HTR-8/SVneo (cell line): ENCODE measurements at regions not wholly inside any gene's neighbourhood (a gene's known extent, or its start where the extent isn't known, plus 50 kb on each side); places are given as distances from the start of the nearest gene placed in this dataset.
A peak's percentile ranks its signal among the peaks of the same experiment; 100 is the strongest.
"Not testable (repeated sequence)": the region's sequence is repeated elsewhere in the genome, so short reads cannot be mapped to it uniquely, and the experiment has no call there.

Experiments
- DNase-seq: peaks from one replicate; pipeline ENCODE4 v3.0.0; 2011; ENCODE audit warnings: low spot score, mixed read lengths; ENCODE audit not compliant: insufficient read length
- FAIRE-seq: peaks from 2 replicates; lab custom pipeline; 2011; peaks lifted over from hg19 to GRCh38; lab: Jason Lieb, UNC

DNA sequence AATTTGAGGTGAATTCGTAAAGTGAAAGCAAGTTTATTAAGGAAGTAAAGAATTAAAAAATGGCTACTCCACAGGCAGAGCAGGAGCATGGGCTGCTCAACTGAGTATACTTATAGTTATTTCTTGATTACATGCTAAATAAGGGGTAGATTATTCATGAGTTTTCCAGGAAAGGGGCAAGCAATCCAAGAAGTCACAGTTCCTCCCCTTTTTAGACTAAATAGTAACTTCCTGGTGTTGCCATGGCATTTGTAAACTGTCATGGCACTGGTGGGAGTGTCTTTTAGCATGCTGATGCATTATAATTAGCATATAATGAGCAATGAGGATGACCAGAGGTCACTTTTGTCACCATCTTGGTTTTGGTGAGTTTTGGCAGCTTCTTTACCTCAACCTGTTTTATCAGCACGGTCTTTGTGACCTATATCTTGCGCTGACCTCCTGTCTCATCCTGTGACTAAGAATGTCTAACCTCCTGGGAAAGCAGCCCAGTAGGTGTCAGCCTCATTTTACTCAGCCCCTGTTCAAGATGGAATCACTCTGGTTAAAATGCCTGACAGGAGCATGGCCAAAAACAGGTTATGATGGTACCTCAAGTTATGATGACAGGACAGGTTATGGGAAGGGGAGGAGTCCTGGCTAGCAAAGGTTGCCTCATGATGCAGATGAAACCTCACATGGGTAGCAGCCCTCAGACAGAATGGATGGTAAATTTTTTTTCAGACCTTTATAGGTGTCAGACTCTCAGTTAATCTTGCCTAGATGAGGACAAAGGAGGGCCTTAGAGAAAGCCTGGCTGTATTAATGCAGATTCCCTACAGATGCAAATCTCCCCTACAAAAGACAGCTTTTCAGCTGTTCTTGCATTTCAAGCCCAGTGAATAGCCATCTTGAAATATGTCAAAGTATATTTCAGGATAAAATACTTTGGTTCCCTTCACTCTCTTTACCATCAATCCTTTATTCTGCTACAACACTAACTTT, 49.7 kb downstream of the SIPA1L2 start:
- FAIRE-seq (no peak), DNase-seq (no peak)

DNA sequence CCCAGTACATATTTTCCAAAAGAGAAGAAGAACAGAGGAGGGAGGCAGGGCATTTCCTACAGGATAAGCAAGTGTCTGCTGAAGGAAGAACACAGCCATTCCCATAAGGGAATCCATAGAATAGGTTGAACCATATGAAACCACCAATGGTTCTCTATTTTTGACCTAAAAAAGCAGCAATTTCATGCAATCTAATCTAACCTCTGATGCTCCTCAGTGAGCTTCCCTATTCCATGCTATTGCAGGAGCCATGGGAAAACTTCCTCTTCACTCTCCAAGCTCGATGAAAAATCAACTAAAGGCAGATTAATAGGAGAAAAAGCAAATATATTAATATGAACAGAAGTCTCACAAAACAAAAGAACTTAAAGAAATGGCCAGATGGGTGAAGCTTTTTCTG, 50.5 kb downstream of the SIPA1L2 start:
- FAIRE-seq = no peak

DNA sequence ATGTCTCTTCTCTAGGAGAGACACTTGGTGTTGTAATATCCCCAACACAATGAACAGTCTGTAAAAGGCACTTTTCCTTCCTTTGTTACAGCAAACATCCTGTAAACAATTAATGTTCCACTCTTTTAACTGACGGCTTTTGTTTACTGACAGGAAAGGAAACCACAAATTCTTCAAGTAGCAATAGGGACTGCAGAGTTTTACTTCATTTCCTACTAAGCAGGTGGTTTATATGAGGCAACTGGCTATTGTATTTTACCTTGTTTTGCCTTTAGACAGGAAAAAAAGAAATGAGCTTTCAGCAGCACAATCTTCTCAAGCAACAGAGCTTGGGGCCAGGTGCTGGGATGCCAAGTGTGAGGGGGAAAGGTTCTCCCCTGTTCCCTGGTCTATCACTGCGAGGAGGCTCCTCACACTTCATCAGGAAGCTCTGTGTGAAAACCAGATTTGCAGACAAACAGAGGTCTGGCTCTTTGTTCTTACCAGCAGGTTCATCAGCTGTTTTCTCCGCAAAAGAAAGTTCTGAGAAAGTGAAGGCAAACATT, 51.2 kb downstream of the SIPA1L2 start:
- FAIRE-seq (no peak), DNase-seq (no peak)

More for the DNA sequence above, 50.5 kb downstream of the SIPA1L2 start:
- no peak for DNase-seq

DNA sequence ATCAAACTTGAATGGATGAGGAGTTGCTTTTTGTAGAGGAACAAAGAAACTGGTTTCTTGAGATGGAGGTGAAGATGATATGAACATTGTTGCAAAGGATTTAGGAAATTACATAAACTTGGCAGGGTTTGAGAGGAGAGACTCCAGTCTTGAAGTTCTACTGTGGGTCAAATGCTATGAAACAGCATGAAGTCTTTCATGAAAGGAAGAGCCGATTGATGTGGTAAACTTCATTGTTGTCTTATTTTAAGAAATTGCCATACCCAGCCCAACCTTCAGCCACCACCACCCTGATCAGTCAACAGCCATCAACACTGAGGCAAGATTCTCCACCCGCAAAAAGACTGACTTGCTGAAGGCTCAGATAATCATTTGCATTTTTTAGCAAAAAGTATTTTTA, 52.2 kb downstream of the SIPA1L2 start:
- FAIRE-seq (no peak), DNase-seq (no peak)

DNA sequence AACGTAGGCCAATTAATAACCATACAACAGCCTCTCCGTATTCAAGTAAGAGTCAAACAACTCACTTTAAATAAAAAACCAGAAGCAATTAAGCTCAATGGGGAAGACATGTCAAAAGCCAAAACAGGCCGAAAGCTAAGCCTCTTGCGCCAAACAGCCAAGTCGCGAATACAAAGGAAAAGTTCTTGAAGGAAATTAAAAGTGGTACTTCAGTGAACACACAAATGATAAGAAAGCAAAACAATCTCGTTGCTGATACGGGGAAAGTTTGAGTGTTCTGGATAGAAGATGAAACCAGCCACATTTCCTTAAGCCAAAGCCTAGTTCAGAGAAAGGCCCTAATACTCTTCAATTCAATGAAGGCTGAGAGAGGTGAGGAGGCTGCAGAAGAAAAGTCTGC, 53.4 kb downstream of the SIPA1L2 start:
- no peak for FAIRE-seq
- DNase-seq = no peak

DNA sequence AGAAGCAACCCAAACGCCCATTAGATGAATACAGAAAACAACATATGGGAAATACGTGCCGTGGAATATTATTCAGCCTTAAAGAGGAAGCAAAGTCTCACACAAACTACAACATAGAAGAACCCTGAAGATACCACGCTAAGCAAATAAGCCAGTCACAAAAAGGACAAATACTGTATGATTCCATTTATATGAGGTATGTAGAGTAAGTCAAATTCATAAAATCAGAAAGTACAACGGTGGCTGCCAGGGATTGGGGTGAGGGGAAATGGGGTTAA, 54.2 kb downstream of the SIPA1L2 start:
- FAIRE-seq (no peak), DNase-seq (no peak)

DNA sequence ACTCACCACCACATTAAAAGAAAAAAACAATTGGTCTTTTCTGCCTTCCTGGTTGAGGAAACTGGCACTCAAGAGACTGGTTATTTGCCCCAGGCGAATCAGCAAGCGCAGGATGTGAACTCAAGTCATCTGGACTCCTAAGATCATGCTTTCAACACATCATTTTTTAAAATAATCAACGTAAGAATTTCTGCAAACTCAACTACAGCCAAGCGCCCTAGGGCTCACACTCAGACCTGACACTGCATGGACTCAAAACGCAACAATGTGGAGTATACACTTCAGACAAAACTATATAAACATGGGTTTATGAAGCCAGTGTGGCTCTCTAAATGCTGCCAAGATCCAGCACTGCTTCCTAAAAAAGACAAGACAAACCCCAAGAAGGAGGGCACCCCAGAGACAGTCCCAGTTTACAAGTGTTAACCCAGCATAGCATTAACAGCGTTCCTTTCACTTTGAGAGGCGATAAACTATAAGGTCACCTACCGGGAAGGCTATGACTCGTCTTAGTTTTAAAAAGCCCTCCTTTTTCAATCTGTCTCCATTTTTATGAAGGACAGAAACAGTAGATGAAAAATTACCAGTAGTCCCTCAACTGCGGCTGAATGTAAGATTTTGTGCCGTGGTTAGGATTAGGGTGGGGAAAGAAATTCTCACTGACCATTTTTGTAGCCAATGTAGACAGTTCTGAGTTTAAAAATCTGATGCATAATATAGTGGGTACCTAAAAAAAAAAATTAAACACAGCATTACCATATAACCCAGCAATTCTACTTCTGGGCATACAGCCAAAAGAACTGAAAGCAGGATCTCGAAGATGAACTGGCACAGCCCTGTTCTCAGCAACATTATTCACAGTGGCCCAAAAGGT, 54.8 kb downstream of the SIPA1L2 start:
- DNase-seq (no peak), FAIRE-seq (no peak)

DNA sequence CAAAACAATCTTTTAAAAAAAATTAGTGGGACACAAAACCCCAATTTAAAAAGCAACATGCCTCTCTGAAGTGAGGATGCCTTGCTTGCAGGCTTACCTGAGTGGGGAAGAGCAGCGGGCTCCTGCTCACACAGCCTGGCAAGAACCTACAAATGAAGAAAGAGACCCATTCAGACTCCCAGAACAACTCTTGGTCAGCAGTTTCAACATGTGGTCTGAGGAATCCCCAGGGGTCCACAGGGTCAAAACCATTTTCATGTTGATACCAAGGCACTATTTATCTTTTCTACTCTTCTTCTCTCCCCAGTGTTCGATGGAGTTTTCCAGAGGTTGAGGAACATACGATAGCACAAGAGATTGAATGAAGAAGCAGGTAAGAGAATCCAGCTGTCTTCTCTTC, 55.9 kb downstream of the SIPA1L2 start:
- FAIRE-seq (no peak), DNase-seq (no peak)

DNA sequence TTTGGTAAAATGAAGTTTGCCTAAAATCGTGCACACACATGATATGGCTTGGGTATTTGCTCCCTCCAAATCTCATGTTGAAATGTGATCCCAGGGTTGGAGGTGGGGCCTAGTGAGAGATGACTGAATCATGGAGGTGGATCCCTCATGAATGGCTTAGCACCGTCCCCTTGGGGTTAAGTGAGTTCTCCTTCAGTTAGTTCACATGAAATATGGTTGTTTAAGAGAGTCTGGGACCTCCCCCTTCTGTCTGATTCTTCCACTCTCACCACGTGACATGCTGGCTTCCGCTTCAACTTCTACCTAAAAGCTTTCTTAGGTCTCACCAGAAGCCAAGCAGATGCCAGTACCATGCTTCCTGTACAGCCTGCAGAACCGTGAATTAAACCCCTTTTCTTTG, 58.4 kb downstream of the SIPA1L2 start:
- DNase-seq = no peak
- no peak for FAIRE-seq

DNA sequence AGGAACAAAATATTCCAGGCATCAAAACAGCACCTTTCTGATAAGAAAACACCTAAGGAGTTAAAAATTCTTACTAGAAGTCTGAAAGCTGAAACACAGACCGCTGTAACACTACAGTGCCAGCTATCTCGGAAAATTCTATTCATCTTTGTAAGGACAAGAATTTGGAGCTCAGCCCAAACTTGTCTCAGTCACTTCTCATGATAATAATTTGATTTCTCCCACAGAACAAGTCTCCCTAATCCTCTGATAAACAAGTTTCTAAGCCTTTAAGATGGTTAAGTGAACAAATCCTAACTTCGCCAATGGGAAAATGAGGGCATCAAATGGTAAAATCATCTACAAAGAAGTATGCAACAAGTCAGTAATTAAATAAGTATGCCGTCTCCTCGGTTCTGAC, 59.9 kb downstream of the SIPA1L2 start:
- DNase-seq = no peak
- FAIRE-seq = no peak

DNA sequence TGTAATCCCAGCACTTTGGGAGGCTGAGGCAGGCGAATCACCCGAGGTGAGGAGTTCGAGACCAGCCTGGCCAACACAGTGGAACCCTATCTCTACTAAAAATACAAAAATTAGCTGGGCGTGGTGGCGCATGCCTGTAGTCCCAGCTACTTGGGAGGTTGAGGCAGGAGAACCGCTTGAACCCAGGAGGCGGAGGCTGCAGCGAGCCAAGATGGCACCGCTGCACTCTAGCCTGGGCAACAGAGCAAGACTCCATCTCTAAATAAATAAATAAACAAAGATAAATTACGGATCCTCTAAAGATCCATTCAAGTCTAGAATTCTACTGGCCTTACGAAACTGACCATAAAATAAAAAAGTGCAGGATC, 60.4 kb downstream of the SIPA1L2 start:
- not testable (repeated sequence) for FAIRE-seq, DNase-seq

DNA sequence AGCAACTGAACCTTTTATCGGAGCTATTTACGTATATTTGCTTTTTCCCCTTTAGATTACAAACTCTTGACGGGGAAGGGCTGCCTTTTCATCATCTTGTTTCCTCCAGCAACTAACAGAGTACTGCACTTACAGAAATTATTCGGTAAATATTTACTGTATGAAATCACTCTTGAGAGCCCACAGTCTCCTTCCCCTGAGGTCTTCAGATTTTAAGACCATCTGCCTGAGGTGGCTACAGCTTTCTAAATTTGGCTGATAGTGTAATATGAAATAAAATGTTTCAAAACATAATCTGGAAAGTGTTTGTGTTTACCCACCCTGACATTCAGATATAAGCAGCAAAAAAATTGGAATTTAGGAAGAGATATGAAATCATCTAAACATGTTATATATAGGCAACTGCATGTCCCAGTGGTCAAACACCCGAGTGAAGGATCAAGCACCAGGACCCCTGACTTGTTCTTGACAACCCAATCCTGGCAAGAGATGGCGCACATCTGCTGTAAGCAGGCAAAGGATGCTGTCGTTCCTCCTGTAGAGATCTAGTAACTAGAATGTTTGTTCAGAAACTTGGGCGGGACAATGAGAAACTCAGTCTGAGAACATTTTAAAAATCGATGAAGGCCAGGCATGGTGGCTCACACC, 60.9 kb downstream of the SIPA1L2 start:
- FAIRE-seq (no peak), DNase-seq (no peak)

DNA sequence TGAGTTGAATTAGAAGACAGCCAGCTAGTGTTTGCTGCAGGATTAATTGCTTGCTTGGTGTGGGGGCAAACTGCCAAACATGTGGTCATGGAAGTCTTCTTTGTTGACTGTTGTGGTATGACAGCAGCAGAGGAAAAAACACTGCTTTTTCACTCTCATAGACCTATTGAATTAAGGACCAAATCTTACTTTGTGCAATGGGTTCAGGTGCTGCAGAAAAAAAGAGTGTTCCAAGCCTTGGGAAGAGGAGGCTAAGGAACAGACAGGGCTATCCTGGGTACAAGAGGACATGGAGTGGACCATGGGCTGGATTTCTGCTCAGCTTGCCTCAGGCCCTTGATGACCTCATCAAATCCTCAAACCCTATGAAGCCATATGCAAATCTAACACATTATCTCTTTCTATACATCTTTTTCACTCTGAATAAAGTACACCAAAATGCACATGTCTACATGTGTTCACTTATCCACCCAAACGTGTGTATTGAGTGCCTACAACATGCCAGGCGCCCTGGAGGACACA, 61.5 kb downstream of the SIPA1L2 start:
- DNase-seq (no peak), FAIRE-seq (no peak)

DNA sequence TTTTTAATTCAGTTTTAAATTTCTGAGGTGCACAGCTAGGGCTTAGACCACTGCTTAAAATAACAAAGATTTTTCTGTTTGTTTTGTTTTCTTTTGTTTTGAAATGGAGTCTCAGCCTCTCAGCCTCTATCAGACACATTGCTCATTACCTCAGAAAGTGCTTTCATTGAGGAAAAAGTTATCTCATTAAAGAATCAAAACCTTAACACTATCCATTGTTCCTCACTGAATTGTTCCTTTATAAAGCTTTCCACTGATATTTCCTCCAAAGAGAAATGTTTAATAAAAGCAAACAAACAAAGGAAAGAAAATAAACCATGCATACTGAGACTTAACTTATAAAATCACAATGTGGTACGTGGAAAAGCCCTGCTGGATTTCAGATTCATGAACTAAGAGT, 63.8 kb downstream of the SIPA1L2 start:
- DNase-seq = no peak
- FAIRE-seq = no peak

DNA sequence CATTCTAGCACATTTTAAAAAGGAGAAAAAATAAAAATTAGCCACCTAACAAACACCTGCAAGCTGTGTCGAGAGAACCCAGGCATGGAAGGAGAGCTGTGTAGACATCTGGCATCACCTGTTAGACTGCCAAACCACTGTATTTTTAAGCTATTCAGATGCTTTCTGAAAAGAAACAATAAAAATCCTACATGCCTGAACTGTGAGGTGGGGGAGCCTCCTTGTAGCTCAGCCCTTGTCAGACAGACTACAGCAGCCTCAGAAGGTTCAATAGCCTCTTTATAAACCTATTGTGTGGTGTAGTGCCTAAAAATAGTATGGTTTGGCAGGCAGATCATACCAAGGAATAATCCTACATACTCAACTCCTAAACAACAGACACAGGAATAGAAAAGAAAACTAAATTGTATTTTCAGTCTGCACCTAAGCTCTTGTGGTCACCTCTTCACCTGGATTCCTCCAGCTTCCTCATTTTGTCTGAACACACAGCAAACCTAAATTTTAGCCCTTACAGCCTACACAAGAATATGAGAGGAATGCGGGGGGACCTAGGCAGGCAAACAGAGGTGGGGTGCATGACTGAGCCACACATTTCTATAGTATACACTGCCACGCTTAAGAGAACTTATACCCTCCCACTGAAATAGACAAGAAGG, 67.0 kb downstream of the SIPA1L2 start:
- FAIRE-seq (no peak), DNase-seq (no peak)

DNA sequence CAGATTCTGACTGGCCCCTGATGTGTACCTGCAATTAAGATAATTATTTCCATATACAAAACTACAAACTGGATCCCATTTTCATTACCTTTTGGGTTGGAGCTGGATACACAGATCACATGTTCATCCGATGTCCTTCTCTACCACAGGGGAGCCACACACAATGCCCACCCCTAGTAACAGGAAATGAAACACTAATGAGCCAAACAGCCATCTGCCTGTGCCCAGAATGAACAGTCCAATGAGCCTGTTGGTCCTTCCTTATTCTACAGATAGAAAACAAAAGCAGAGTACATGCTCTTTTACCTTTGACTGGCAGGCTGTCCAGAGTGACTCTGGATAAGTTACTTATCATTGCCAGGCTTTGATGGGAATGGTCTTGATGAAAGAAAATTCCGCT, 68.6 kb downstream of the SIPA1L2 start:
- DNase-seq (no peak), FAIRE-seq (no peak)

DNA sequence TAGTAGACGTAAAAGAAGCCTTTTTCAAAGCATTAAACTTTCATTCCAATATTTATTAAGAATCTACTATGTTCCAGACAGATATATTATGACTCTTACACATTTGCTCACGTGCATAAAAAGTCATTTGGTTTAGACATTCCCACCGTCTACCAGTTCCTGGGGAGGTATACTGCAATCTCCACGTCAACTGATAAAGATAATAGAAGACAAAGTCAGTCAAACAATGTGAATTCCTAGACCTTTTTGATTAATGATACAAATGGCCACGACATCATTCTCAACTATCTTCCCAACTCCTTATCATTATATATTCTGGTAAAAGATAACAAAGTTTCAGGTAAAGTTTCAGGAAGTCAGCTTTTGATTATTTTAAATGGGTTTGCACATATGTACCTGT, 69.0 kb downstream of the SIPA1L2 start:
- FAIRE-seq = no peak
- DNase-seq = no peak

DNA sequence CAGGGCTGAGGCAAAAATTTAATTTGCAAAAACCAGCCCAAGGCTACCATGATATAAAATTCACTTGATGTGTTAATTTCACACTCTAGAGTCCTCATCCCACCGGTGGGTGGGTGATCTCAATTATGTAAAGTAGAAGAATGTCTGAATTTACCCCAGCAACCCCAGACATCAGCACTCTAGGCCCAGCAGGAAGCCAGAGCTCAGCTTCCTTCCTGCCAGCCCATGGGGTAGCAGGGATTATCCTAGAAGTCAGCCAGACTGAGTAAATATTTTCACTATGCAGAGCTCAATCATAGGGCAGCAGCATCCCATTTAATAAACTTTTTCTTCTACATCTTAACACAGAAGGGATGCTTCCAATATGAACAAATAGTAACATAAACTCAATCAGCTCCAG, 71.0 kb downstream of the SIPA1L2 start:
- FAIRE-seq (no peak), DNase-seq (no peak)

DNA sequence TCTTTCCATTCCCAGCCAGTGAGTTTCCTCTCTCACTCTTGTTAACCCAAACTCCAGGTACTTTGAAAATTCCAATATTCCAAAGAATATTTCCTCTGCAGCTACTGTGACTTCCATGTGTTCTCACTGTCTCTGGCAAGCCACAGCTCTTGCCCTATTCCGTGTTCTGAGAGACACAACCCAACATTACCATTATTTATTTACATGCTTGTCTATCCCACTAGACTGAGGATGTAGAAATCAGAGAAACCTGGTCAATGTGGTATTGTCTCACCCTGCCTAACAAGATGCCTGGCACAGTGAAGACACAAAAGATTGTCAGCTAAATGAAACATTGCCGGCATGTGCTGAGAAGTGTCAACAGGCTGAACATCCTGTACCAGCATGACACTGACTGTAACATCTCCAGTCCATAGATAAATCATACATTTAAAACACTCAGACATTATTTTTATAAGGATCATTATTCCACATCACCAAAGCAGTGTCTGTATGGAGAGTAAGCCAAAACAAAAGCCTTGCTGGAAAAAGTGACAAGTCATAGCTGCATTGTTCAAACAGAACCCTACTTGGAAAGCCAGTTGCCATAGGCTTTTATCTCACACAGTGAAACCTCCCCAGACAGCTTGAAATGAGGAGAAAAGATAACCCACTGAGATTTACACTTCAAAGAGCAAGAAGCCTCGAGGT, 72.3 kb downstream of the SIPA1L2 start:
- DNase-seq (no peak), FAIRE-seq (peak; percentile 55)
